ENCODE measurements at regions not wholly inside any gene's neighbourhood (a gene's known extent, or its start where the extent isn't known, plus 50 kb on each side); places are given as distances from the start of the nearest gene placed in this dataset.

DNA sequence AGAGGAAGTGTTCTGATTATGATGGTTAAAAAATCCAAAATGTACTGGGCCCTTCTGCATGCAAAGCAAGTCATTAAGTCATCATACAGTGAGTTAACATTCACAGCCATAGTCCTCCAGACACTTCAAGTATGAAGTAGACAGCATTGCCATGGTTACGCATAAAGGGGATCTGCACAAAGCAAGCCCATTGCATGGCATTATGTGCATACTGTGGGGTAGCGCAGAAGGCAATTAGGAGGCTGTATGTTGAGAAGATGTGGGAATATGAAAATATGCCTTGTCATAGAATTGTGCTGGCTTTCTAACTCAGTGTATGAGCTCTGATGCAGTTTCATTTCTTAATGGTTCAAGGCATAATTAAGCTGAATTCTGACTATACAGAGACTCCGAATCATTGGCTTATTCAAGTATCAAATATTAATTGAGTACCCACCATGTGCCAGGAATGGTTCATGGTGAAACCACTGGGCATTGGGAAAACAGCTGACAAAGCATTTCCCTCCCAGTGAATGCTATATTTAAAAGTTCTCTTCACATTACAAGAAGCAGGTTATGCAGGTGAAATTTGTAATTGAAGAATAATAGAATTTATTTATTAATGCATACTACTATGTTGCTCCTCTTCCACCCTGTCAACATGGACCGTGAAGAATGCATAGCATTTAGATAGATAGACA, 588.9 kb downstream of the ZNF674 start:
- intact Hi-C loops (cut with DNase I, micrococcal nuclease): no loop called here
- no peak for ATAC-seq
- DNase-seq: no peak

DNA sequence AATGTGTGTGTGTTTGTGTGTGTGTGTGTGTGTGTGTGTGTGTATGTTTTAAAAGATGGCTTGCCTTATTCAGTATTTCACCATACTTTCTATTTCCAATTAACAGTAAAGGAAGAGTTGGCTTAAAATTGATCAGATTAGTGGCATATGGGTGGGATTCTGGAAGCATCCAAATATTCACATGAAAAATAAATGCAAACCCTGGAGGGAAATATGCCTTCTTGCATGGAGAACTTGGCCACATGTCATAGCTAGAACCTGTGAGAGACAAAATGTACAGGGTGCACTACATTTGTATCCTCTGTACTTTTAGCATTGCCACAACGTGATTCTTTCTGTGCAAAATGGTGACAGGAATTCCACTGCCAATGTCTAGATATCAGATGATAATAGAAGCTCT, 589.6 kb downstream of the ZNF674 start:
- ATAC-seq: no peak
- intact Hi-C loops (cut with DNase I, micrococcal nuclease): no loop called here
- no peak for DNase-seq

DNA sequence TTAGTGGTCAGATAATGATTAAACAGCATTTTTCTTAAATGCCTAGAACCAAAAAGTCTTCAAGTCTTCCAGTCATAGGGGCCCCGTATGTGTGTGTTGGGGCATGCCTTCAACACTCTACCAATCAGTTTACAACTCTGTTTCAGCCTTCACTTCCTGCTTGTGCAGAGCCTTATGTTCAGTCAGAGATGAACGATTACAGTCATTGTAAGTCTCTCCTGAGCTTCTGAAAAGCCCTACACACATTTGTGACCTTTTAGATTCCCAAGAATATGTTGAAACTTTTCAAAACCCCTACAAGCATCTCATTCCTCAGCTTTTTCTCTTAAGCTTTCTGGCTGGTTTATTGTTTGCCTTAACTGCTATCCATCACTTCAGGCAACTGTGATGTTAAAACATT, 591.2 kb downstream of the ZNF674 start:
- no peak for ATAC-seq
- DNase-seq: no peak
- intact Hi-C loops (cut with DNase I, micrococcal nuclease): no loop called here

DNA sequence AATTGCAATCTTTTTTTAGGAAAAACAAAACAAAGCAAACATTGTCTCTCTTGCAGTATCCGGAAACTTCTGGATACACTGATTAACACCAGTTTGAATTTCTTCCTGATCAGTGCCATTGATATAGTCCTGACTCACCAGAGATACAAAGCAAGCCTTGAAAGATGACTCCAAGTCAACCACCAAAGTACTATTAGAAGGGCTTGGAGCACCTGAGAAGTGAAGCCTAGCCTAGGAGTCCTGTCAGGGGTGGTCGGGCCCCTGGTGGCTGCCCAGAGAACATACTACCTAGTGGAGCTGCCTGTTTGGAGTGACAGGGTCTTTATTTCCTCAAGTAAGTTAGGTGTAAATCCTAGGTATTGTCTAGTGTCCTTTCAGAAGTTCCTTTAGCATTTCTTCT, 593.2 kb downstream of the ZNF674 start:
- ATAC-seq (no peak), DNase-seq (no peak)
- intact Hi-C loops (cut with DNase I, micrococcal nuclease): no loop called here

DNA sequence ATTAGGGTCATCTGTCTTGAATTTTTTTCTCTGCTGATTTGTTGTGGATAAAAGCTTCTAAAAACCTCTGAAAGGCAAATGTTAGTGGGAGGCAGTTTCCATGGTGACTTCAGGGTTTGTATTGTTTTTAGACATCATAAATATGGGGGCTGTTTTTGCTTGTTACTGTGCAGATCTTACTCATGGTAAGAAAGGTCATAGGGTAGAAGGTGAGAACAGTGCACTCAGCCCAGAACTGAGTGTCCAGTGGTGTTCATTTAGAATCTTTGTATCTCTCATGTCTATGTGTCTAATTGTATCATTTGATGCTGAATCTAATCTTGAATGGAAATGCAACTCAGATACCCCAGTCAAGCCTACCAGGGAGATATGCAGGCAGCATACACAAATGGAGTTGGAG, 609.8 kb downstream of the ZNF674 start:
- intact Hi-C loops (cut with DNase I, micrococcal nuclease): no loop called here

DNA sequence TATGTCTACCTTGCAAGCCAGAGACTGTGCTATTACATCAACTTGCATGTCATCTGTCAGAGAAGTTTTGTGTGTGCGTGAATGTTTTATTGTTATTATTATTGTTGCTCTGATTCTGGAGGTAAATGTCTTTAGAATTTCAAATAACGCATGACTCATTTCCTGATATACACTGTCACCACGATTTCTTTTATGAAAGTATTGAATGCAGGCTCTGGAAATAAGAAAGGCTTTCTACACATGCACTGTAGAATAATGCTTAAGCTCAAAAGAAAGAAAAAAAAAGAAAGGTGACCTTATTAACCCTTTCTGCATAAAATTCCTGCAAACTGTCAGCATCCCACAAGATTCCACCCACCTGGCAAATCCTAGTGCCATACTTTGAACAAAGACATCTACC, 632.9 kb downstream of the ZNF674 start:
- intact Hi-C loops (cut with DNase I, micrococcal nuclease): no loop called here
- ATAC-seq: no peak
- DNase-seq: no peak

More for the DNA sequence above, 609.8 kb downstream of the ZNF674 start:
- DNase-seq: no peak
- ATAC-seq: no peak

DNA sequence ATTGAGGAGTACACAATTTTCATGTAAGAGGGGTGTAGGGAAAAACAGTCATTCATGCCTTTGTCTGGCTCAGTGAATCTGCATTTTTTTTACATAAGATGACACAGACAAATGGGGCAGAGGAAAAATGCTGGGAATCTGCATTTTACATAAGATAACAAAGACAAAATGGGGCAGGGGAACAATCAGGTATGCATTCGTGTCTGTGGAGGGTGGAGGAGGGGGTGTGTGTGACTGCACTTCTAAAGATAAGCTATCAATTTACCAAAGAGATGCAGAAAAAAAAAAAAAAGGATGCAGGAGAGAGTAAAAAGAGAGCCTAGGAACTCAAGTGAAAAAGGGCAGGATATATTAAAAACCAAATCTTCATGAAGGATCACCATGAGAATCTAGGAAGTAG, 637.4 kb downstream of the ZNF674 start:
- intact Hi-C loops (cut with DNase I, micrococcal nuclease): no loop called here
- ATAC-seq (no peak), DNase-seq (no peak)

DNA sequence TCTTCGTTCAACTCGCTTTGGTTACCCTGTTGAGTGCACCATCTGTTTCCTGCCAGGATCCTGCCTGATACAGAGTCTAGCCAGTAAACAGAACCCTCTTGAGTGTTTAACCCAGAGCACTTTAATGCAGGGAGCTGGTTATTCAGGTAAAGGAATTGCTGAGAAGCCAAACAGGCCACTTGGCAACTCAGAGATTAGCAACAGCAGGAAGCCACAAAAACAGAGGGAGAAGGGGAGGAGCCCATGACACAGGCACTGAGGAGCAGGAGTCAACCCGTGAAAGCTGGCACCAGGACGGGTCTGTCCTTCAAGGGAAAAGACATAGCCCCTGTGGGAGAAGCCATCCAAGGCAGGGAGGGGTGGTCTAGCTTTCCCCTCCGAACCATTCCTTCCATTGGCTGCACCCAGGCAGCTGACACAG, 641.4 kb downstream of the ZNF674 start:
- no peak for ATAC-seq

DNA sequence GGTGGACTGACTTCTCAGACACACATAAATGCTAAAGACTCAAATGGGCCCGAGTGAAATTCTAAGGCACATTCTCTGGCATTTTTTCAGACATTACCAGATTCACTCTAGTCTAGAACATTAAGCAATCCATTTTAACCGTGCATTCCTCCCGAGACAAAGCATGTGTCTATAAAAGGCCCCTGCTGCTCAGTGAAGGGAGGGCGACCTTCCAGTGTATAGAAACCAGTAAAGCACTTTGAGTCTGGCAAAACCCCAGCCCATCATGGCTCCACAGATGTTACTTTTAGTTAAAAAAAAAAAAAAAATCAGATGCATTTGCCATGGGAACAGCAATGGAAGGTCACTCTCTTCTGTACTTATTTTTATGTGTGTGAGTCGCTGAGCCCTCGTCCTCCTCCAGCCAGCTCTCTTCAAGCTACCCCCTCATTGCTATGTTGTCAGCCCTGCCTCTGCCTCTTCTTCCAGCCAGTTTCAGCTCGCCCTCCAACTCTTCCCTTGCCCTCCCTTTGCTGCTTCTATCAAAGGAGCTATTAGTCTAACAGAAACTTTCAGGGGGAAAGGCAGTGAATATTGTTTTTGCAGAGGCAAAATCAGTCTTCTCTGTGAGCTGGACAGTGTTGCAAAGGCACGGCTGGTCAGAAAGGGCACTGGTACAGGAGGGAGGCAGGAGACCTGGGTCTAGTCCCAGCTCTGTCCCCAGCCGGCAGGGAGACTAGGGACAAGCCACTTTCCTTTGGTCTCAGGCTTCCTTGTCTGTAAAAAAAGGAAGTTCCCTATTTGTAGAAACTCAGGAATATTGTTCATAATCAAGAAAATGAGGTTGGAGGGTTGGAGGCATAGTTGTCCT, 644.2 kb downstream of the ZNF674 start:
- intact Hi-C loops (cut with DNase I, micrococcal nuclease): no loop called here
- DNase-seq (no peak), ATAC-seq (no peak)

More for the DNA sequence above, 641.4 kb downstream of the ZNF674 start:
- DNase-seq: no peak
- intact Hi-C loops (cut with DNase I, micrococcal nuclease): no loop called here

DNA sequence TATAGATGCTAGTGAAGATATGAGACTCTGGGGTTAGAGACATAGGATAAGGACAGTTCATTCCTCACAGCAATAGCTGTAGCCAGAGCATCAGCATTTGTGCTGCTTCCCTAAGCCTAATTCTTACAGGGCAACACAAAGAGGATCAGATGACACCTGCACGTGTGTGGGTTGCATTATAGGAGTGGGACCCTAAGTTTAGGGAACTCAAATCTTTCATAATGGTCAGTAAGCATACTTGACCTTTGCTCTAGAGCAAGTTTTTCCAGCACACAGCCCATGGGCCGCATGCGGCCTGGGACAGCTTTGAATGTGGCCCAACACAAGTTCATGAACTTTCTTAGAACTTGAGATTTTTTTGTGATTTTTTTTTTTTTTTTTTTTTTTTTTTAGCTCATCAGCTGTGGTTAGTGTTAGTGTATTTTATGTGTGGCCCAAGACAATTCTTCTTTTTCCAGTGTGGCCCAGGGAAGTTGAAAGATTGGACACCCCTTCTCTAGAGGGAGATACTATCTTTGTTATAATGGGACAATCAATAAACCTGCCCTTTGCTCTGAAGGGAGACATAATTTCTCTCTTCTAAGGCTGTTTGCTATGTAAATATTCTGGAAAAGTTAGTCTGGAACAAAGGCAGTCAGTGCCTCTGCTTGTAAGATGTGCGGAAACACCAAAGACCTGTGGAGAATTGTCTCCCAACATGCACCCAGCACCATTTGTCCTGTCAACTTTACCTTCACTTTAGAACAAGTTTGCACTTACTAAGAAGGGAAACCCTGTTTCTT, 650.2 kb downstream of the ZNF674 start:
- no peak for DNase-seq
- peak; percentile 20 for ATAC-seq
- intact Hi-C loops (cut with DNase I, micrococcal nuclease): no loop called here

DNA sequence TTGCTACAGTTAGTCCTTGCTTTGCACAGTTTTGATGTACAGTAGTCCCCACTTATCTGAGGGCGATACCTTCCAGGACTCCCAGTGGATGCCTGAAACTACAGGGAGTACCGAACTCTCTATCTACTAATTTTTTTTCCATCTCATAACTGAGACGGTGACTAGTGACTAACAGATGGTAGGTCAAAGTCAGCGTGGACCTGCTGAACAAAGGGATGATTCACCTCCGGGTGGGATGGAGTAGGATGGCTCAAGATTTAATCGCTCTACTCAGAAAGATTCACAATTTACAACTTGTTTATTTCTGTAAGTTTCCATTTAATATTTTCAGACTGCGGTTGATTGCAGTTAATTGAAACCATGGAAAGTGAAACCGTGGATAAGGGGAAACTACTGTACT, 655.8 kb downstream of the ZNF674 start:
- intact Hi-C loops (cut with DNase I, micrococcal nuclease): no loop called here
- ATAC-seq (no peak), DNase-seq (no peak)

DNA sequence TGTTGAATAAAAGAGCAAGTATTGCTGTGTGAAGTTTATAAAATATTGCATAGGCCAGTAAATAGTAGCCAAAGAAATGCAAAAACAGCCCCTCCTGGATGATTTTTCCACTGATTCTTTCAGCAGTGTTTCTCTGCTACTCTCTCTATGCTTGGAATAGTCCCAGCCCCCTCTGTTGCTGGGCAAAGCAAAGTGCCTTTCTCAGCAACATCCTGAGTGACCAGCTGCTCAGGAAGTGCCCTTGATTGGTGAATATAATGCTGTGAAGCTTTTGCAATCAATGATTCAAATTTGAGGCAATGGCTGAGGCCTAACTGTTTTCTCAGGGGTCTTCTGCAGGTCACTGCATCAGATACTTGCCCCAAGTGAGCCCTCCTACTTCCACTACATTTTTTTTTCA, 656.7 kb downstream of the ZNF674 start:
- intact Hi-C loops (cut with DNase I, micrococcal nuclease): no loop called here
- ATAC-seq: no peak
- no peak for DNase-seq

DNA sequence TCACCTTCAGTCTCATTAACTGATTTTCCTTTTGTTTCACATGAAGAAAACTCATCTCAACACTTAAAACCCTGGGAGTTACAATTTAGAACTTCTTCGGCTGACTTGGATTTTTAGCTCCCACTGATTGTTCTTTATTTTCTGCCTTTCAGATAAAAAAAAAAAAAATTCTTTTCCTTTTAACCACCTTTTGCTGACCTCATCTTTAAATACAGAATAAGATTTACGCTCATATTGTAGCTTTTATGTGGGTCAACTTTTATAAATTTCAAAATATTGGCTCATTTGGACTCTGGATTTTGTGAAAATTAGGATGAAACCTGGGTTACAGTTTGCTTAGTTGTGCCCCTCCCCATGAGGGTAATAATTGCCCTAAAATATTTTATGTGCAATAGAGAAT, 659.3 kb downstream of the ZNF674 start:
- intact Hi-C loops (cut with DNase I, micrococcal nuclease): no loop called here

DNA sequence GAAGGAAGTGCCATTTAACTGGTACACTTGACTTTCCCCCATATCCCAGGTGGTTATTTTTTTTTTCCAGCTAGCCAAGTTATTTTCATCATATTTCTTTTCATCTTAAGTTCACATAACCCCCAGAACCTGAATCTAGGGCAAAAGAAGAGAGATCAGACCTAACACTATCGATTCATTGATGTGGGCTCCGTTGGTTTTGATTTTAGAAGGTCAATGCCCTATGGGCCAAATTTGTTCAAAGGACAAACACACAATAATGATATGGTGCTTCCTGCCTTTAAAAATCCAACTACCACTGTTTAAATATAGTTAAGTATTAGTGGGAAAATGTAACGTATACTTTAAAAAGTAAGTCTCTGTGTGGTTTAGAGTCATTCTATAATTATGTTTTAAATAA, 665.7 kb downstream of the ZNF674 start:
- DNase-seq: no peak
- no peak for ATAC-seq
- intact Hi-C loops (cut with DNase I, micrococcal nuclease): no loop called here

More for the DNA sequence above, 659.3 kb downstream of the ZNF674 start:
- DNase-seq: no peak
- ATAC-seq: no peak

DNA sequence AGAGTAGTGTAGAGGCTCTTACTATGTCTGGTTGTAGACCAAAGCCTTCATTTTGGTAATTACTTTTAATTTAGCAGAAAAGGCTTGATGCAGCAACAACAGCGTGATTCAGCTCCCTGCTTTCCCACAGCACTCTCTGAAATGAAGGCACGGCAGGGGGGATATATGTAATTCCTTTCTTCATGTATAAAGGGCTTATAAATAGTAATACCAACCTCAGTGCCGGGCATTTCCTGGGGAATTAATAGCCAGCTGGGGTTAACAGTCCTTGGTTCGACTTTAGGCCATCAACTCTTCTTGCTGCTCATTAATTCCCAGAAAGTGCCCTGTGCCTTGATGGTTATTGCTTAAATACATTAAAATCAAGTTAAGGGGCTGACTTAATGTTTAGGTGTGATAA, 669.0 kb downstream of the ZNF674 start:
- intact Hi-C loops (cut with DNase I, micrococcal nuclease): no loop called here
- DNase-seq: no peak
- no peak for ATAC-seq

DNA sequence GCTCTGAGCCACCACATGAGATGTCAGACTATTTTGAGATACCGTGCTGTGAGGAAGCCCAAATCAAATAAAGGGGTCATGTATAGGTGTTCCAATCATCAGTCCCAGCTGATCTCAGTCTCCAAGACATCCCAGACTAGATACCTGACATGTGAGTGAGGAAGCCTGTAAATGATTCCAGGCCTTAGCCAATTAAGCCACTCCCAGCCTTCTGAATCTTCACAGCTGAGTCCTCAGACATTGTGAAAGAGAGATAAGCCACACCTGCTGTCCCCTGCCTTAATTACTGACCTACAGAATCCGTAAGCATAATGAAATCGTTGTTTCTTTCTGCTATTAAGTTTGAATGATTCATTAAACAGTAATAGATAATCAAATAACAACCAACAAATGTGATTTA, 671.4 kb downstream of the ZNF674 start:
- ATAC-seq: peak; percentile 29
- intact Hi-C loops (cut with DNase I, micrococcal nuclease): no loop called here
- no peak for DNase-seq

DNA sequence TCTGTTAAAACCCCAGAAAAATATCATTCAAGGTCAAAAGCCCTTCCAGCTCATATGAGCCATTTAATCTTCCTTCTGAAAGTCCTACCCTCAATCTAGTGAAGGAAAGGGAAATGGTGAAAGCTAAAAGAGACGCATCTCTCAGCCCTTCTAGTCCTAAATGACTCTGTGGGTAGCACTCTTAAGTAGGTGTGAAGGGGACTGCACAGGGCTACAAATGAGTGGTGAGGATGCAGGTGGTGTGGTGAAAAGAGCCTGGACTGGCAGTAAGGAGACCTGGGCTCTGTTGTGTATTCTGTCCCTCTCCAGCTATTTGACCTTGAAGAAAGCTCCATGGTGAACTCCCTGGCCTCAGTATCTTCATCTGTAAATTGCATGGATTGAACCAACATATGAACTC, 671.8 kb upstream of the DIPK2B start:
- intact Hi-C loops (cut with DNase I, micrococcal nuclease): no loop called here
- DNase-seq (no peak), ATAC-seq (no peak)

DNA sequence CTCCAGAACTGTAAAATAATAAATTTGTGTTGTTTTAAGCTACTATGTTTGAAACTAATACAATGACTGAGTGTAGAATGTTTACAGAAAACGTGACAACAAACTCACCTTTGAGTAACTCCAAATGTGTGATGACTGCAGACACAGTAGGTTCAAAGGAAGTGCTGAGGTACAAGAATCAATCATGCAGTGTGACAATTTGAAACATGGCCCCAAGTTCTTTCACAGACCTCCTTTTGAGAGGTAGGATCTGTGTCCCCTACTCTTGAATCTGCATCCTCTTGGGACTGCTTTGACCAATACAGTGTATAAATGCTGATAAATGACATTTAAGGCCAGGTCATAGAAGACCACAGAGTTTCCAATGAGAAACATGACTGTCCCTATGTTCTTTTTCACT, 667.7 kb upstream of the DIPK2B start:
- intact Hi-C loops (cut with DNase I, micrococcal nuclease): no loop called here
- no peak for DNase-seq
- ATAC-seq: peak; percentile 30

DNA sequence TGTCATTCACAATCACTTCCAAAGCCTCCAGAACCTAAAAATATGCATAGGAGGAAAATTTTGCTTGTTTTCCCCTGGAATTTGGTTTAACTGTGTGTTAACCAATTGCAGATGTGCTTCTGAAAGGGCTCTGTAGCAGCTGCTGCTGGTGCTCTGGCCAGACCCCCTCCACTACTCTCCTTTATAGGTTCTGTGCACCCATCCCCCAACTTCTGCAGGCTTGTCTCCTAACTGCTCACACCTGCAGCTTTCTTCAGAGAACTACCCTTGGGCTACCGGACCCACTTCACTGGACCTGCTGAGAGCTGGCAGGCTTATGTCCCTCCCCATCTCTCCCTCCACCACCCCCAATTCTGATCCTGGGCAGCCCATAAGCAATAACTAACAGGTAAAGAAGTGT, 662.1 kb upstream of the DIPK2B start:
- ATAC-seq (no peak), DNase-seq (no peak)
- intact Hi-C loops (cut with DNase I, micrococcal nuclease): no loop called here

DNA sequence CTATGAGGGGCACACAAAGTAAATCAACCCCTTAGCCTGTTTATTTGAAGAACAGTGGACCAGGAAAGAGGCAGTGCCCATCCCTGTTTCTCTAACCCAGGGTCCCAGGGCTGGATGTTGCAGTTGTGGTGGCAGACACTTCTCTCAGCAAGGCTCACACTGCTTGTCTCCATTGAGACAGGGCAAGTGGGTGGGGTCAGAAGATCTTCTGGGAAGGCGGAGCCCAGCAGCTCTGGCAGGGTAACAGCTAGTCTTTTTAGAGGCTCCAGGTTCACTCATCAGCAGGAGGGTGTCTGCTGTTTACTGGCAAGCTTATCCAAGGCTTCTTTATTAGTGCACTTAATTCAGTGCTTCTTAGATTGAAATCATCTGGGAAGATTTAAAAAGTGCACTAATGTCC, 659.8 kb upstream of the DIPK2B start:
- DNase-seq: no peak
- ATAC-seq: no peak
- intact Hi-C loops (cut with DNase I, micrococcal nuclease): no loop called here
